Left cardiac atrium (tissue), 4 donors: ENCODE measurements at regions not wholly inside any gene's neighbourhood (a gene's known extent, or its start where the extent isn't known, plus 50 kb on each side); places are given as distances from the start of the nearest gene placed in this dataset.

Experiments used
- ATAC-seq, 2 donors: fragments of 200-7000 bp; cut with Tn5 transposase; one replicate each; pipeline ENCODE4 v1.9.1; 2020; ENCODE audit warnings: mild to moderate bottlenecking in 2 of 2, moderate library complexity in 2 of 2
- DNase-seq: peaks from one replicate; pipeline ENCODE4 v3.0.0-alpha.2; 2020
- intact Hi-C, 2 donors: fragments of 100-400 bp; cut with DNase I; formaldehyde crosslinking; loops; one replicate each; pipeline versions ENCODE4 v1.14.1 to v1.15.1; 2022 to 2023
- donor health status: DM: no; HTN: yes; CAD: no.
- donor health status: DM: no; HTN: yes; CAD: no; lungs with severe emphysema.
- donor health status: DM: yes; HTN: yes; CAD: no.
- donor health status: Dilated cardiomyopathy.

GRCh38 chrX:69369999-69370398, 134.1 kb upstream of the NALF2 start:
- DNase-seq = no peak
- intact Hi-C loops = no loop called here
- no peak for ATAC-seq

GRCh38 chrX:69366183-69366582, 137.9 kb upstream of the NALF2 start:
- no peak for DNase-seq
- intact Hi-C loops = no loop called here
- ATAC-seq = no peak

- DNase-seq = no peak
- intact Hi-C loops = no loop called here
- ATAC-seq = no peak
These were observed 138.4 kb upstream of the NALF2 start for GRCh38 chrX:69365755-69366154.

- intact Hi-C loops = no loop called here
- ATAC-seq (peak; percentile 30 to 45), DNase-seq (no peak)
These were observed 138.8 kb upstream of the NALF2 start for GRCh38 chrX:69365349-69365748.

GRCh38 chrX:69362856-69363255, 141.3 kb upstream of the NALF2 start:
- ATAC-seq = peak; percentile 30 to 32
- DNase-seq = no peak
- intact Hi-C loops = no loop called here

GRCh38 chrX:69362354-69362753, 141.8 kb upstream of the NALF2 start:
- DNase-seq (no peak), ATAC-seq (no peak)
- intact Hi-C loops = no loop called here

- intact Hi-C loops = no loop called here
- no peak for DNase-seq
- peak; percentile 63 to 82 for ATAC-seq
These were observed 142.7 kb upstream of the NALF2 start for GRCh38 chrX:69361311-69361845.

- DNase-seq (no peak), ATAC-seq (peak in 1 of 2 donors; percentile 35)
- intact Hi-C loops = no loop called here
These were observed 146.8 kb upstream of the NALF2 start for GRCh38 chrX:69357317-69357716.

GRCh38 chrX:69324851-69325250, 159.6 kb upstream of the PJA1 start:
- DNase-seq (no peak), ATAC-seq (no peak)
- intact Hi-C loops = no loop called here

- intact Hi-C loops = no loop called here
- DNase-seq = no peak
- no peak for ATAC-seq
These were observed 158.8 kb upstream of the PJA1 start for GRCh38 chrX:69323786-69324720.

GRCh38 chrX:69321789-69322188, 156.5 kb upstream of the PJA1 start:
- no peak for ATAC-seq
- intact Hi-C loops = no loop called here
- DNase-seq = no peak

- DNase-seq (no peak), ATAC-seq (no peak)
- intact Hi-C loops = no loop called here
These were observed 155.9 kb upstream of the PJA1 start for GRCh38 chrX:69321006-69321655.

- DNase-seq (no peak), ATAC-seq (peak in 1 of 2 donors; percentile 7)
- intact Hi-C loops = no loop called here
These were observed 154.9 kb upstream of the PJA1 start for GRCh38 chrX:69320116-69320515.

- no peak for DNase-seq
- intact Hi-C loops = no loop called here
These were observed 154.1 kb upstream of the PJA1 start for GRCh38 chrX:69319376-69319775.

GRCh38 chrX:69318651-69319340, 153.5 kb upstream of the PJA1 start:
- DNase-seq (no peak), ATAC-seq (no peak)
- intact Hi-C loops = no loop called here

More at GRCh38 chrX:69319376-69319775, 154.1 kb upstream of the PJA1 start:
- ATAC-seq = no peak

- intact Hi-C loops = no loop called here
- no peak for ATAC-seq
- DNase-seq = no peak
These were observed 152.5 kb upstream of the PJA1 start for GRCh38 chrX:69317721-69318120.

- DNase-seq (no peak), ATAC-seq (peak; percentile 73 to 81)
- intact Hi-C loops = no loop called here
These were observed 149.4 kb upstream of the PJA1 start for GRCh38 chrX:69314436-69315348.

- DNase-seq (no peak), ATAC-seq (no peak)
- intact Hi-C loops = no loop called here
These were observed 148.5 kb upstream of the PJA1 start for GRCh38 chrX:69313617-69314290.
